Caco-2 (cell line): ENCODE measurements at regions not wholly inside any gene's neighbourhood (a gene's known extent, or its start where the extent isn't known, plus 50 kb on each side); places are given as distances from the start of the nearest gene placed in this dataset.
"Not testable (repeated sequence)": the region's sequence is repeated elsewhere in the genome, so short reads cannot be mapped to it uniquely, and the experiment has no call there.

Experiments used
- BruUV-seq: library from RNA; stranded (reverse); fragments of 400-500 nt; replicated peaks from 2 replicates; lab custom pipeline; 2021; lab: Mats Ljungman, UMichigan
- CTCF ChIA-PET: fragments of 300-600 bp; sonication (Branson Sonifier 250); formaldehyde crosslinking; loops from one replicate; lab custom pipeline; 2022; ENCODE audit warnings: antibody characterized with exemption; lab: Charles Lee
- POLR2A ChIA-PET: fragments of 300-600 bp; sonication (Branson Sonifier 250); formaldehyde crosslinking; loops from one replicate; lab custom pipeline; 2022; ENCODE audit warnings: antibody characterized with exemption; lab: Charles Lee
- DNase-seq, 2 experiments: peaks; one replicate each; pipeline versions ENCODE4 v3.0.0 to v3.0.0-alpha.2; 2020 to 2022
- H3K27me3 ChIP-seq: replicated peaks from 2 replicates; pipeline ENCODE4 v1.6.0; 2011; ENCODE audit warnings: low read length; ENCODE audit not compliant: control insufficient read depth, insufficient read depth
- H3K36me3 ChIP-seq: 2 replicates; pipeline ENCODE4 v1.5.1; 2011; ENCODE audit warnings: low read length; ENCODE audit not compliant: control insufficient read depth, insufficient read depth
- H3K4me1 ChIP-seq: fragments of 250-450 bp; sonication (Bioruptor Pico); 2 replicates; pipeline ENCODE4 v1.5.1; 2020; ENCODE audit warnings: mild to moderate bottlenecking
- H3K4me3 ChIP-seq: 2 replicates; pipeline ENCODE4 v1.5.1; 2011; ENCODE audit warnings: low read depth, mild to moderate bottlenecking, control low read depth, low read length
- H3K9me3 ChIP-seq: fragments of 250-450 bp; sonication (Bioruptor Pico); 2 replicates; pipeline ENCODE4 v1.5.1; 2020; ENCODE audit warnings: mild to moderate bottlenecking, moderate library complexity
- H3K27ac Mint-ChIP-seq: one replicate; pipeline ENCODE4 v1.8.0; 2022; ENCODE audit warnings: mixed read lengths; ENCODE audit not compliant: unreplicated experiment
- H3K27me3 Mint-ChIP-seq: one replicate; pipeline ENCODE4 v1.8.0; 2022; ENCODE audit warnings: mixed read lengths; ENCODE audit not compliant: insufficient read depth, unreplicated experiment
- H3K36me3 Mint-ChIP-seq: one replicate; pipeline ENCODE4 v1.8.0; 2022; ENCODE audit warnings: mild to moderate bottlenecking, mixed read lengths; ENCODE audit not compliant: insufficient read depth, unreplicated experiment
- H3K4me1 Mint-ChIP-seq: one replicate; pipeline ENCODE4 v1.8.0; 2022; ENCODE audit warnings: low read depth, mixed read lengths; ENCODE audit not compliant: unreplicated experiment
- H3K4me3 Mint-ChIP-seq: one replicate; pipeline ENCODE4 v1.8.0; 2022; ENCODE audit warnings: mild to moderate bottlenecking, moderate library complexity, mixed read lengths; ENCODE audit not compliant: unreplicated experiment
- H3K9me3 Mint-ChIP-seq: one replicate; pipeline ENCODE4 v1.8.0; 2022; ENCODE audit warnings: mixed read lengths; ENCODE audit not compliant: unreplicated experiment
- intact Hi-C: fragments of 100-400 bp; cut with micrococcal nuclease; formaldehyde crosslinking; loops from one replicate; pipeline ENCODE4 v1.10.0; 2022; ENCODE audit not compliant: unreplicated experiment
- TF ChIP-seq, protein P1 (sequence below), 2 experiments: fragments of 200-600 bp in 1 of 2; IDR thresholded peaks; 1 replicate in 1 of 2; 2 replicates in 1 of 2; pipeline versions ENCODE4 v1.5.1 to v1.8.0; 2011 to 2022; ENCODE audit warnings: antibody characterized with exemption in 1 of 2, control low read depth in 1 of 2, inconsistent platforms in 1 of 2, low read depth in 1 of 2, low read length in 1 of 2, mild to moderate bottlenecking in 1 of 2, moderate library complexity in 1 of 2; ENCODE audit not compliant: insufficient read depth in 1 of 2, severe bottlenecking in 1 of 2, unreplicated experiment in 1 of 2

DNA sequence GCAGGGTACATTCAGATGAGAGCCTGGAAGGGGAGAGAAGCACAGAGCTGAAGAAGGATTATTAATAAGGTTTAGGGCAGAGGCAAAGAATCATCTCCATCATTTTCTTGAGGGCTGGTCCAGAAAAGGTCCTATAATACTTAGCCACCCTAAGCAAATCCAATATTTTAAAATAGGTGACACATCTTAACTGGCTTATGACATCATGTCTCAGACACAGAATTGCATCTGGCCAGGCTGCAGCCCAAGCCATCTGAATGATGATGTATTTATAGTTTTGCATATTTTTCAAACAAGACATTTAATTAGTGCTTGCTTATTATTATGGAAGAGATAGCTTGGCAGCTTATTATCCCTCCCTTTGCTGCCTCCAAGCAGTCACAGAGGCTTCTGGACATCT lies 571.3 kb downstream of the SUCLG1 start:
- H3K27me3 Mint-ChIP-seq = no peaks in the 10 kb centered on the region

DNA sequence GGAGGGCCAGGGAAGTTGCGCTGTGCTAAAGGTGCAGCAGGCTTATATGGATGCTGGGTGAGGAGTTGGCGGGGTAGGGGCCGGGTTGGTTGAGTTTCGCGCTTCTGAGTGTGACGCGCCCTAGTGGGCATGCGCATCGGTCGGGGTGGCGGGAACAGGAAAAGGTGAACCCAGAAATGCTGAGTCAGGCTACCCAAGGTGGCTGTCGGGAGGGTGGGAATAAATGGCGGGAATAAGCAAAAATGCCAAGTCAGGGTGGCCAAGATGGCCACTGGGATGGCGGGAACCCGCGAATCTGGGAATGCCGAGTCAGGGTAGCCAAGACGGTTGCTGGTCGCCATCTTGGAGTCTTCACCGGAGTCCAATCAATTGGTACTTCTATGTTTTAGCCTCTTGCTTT lies 580.0 kb downstream of the SUCLG1 start:
- Histone ChIP-seq H3K4me1 (no peaks in the 10 kb centered on the region), H3K4me3 (no peak overlapping the region), H3K9me3 (no peaks in the 10 kb centered on the region), H3K36me3 (no peaks in the 10 kb centered on the region), H3K27me3 (no peaks in the 10 kb centered on the region)
- no peak for DNase-seq
- H3K4me1 Mint-ChIP-seq = no peaks in the 10 kb centered on the region
- no peaks in the 10 kb centered on the region for H3K36me3 Mint-ChIP-seq
- BruUV-seq = no TSS peak
- ChIA-PET CTCF (no interaction called here), POLR2A (no interaction called here)
- no peaks in the 10 kb centered on the region for H3K27me3 Mint-ChIP-seq
- intact Hi-C loops = no loop called here
- H3K9me3 Mint-ChIP-seq = peaks cover 52% of the 10 kb centered on the region
- no peak overlapping the region for H3K27ac Mint-ChIP-seq
- H3K4me3 Mint-ChIP-seq = no peak overlapping the region
- TF ChIP-seq, protein P1, sequence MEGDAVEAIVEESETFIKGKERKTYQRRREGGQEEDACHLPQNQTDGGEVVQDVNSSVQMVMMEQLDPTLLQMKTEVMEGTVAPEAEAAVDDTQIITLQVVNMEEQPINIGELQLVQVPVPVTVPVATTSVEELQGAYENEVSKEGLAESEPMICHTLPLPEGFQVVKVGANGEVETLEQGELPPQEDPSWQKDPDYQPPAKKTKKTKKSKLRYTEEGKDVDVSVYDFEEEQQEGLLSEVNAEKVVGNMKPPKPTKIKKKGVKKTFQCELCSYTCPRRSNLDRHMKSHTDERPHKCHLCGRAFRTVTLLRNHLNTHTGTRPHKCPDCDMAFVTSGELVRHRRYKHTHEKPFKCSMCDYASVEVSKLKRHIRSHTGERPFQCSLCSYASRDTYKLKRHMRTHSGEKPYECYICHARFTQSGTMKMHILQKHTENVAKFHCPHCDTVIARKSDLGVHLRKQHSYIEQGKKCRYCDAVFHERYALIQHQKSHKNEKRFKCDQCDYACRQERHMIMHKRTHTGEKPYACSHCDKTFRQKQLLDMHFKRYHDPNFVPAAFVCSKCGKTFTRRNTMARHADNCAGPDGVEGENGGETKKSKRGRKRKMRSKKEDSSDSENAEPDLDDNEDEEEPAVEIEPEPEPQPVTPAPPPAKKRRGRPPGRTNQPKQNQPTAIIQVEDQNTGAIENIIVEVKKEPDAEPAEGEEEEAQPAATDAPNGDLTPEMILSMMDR (IDR thresholded peaks at IDR 0.05; ENCODE audit: insufficient read depth in 1 of 2, low read depth in 1 of 2, low read length in 1 of 2, severe bottlenecking in 1 of 2, unreplicated experiment in 1 of 2) = no peak

More for the DNA sequence above, 571.3 kb downstream of the SUCLG1 start:
- H3K4me1 Mint-ChIP-seq = no peaks in the 10 kb centered on the region
- no TSS peak for BruUV-seq
- intact Hi-C loops = no loop called here
- H3K36me3 Mint-ChIP-seq = no peaks in the 10 kb centered on the region
- H3K36me3 ChIP-seq = no peaks in the 10 kb centered on the region
- no peak overlapping the region for H3K4me3 ChIP-seq
- no peaks in the 10 kb centered on the region for H3K4me1 ChIP-seq
- no peak overlapping the region for H3K27ac Mint-ChIP-seq
- POLR2A ChIA-PET = no interaction called here
- no peaks in the 10 kb centered on the region for H3K9me3 Mint-ChIP-seq
- no peaks in the 10 kb centered on the region for H3K9me3 ChIP-seq
- no peak overlapping the region for H3K4me3 Mint-ChIP-seq
- TF ChIP-seq, protein P1 (IDR thresholded peaks at IDR 0.05; ENCODE audit: insufficient read depth in 1 of 2, low read depth in 1 of 2, low read length in 1 of 2, severe bottlenecking in 1 of 2, unreplicated experiment in 1 of 2) = no peak
- DNase-seq = no peak
- H3K27me3 ChIP-seq = no peaks in the 10 kb centered on the region
- CTCF ChIA-PET = no interaction called here

DNA sequence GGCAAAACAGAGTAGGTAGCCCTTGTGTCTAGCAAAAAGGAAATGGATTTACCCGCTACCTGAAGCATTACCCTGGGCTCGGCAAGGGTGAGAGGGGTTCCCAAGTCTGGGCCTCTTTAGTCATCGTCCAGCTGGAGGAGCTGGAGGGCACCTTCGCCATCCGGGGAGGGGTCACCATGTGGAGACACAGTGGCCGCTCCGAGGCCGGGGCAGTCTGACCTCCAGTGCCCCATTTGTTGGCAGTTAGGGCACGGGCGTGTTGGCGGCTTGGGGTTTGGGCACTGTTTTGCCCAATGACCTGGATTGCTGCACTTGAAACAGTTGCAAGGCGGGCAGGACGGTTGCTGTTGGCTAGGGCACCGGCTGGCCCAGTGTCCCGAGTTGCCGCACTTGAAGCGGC lies 581.8 kb downstream of the SUCLG1 start:
- intact Hi-C loops, H3K4me3 Mint-ChIP-seq, H3K36me3 ChIP-seq, H3K9me3 ChIP-seq, H3K36me3 Mint-ChIP-seq, H3K27me3 Mint-ChIP-seq, CTCF ChIA-PET, H3K27ac Mint-ChIP-seq, BruUV-seq, POLR2A ChIA-PET, H3K4me3 ChIP-seq, H3K4me1 Mint-ChIP-seq, H3K27me3 ChIP-seq, DNase-seq, H3K4me1 ChIP-seq: not testable (repeated sequence)
- peaks cover 62% of the 10 kb centered on the region for H3K9me3 Mint-ChIP-seq
